MG63 (cell line): ENCODE measurements at regions not wholly inside any gene's neighbourhood (a gene's known extent, or its start where the extent isn't known, plus 50 kb on each side); places are given as distances from the start of the nearest gene placed in this dataset.

Source experiments
- DNase-seq: peaks from one replicate; pipeline ENCODE4 v3.0.0-alpha.2; 2020
- H3K27me3 ChIP-seq: fragments of 250-450 bp; sonication (Bioruptor Pico); 2 replicates; pipeline ENCODE4 v1.5.1; 2020; ENCODE audit warnings: mild to moderate bottlenecking, moderate library complexity
- H3K36me3 ChIP-seq: fragments of 250-450 bp; sonication (Bioruptor Pico); 2 replicates; pipeline ENCODE4 v1.5.1; 2020; ENCODE audit warnings: mild to moderate bottlenecking, moderate library complexity
- H3K4me3 ChIP-seq: fragments of 250-450 bp; sonication (Bioruptor Pico); 2 replicates; pipeline ENCODE4 v1.5.1; 2020; ENCODE audit warnings: mild to moderate bottlenecking, moderate library complexity
- H3K9me3 ChIP-seq: fragments of 250-450 bp; sonication (Bioruptor Pico); 2 replicates; pipeline ENCODE4 v1.5.1; 2020; ENCODE audit warnings: mild to moderate bottlenecking, moderate library complexity

GRCh38 chr11:45078236-45079074, 68.0 kb upstream of the PRDM11 start:
- no peak for DNase-seq
- Histone ChIP-seq H3K36me3 (no peaks in the 10 kb centered on the region), H3K27me3 (peaks cover 2% of the 10 kb centered on the region; the same call in 1 of the 2 replicates), H3K4me3 (no peak overlapping the region), H3K9me3 (no peaks in the 10 kb centered on the region)

GRCh38 chr11:45079075-45079444, 67.4 kb upstream of the PRDM11 start:
- Histone ChIP-seq H3K36me3 (no peaks in the 10 kb centered on the region), H3K4me3 (no peak overlapping the region), H3K9me3 (no peaks in the 10 kb centered on the region), H3K27me3 (peaks cover 2% of the 10 kb centered on the region; the same call in 1 of the 2 replicates)
- DNase-seq, result no peak

- Histone ChIP-seq H3K9me3 (no peaks in the 10 kb centered on the region), H3K4me3 (no peak overlapping the region), H3K36me3 (no peaks in the 10 kb centered on the region), H3K27me3 (peaks cover 2% of the 10 kb centered on the region; the same call in 1 of the 2 replicates)
- DNase-seq, result no peak
Measured at GRCh38 chr11:45079567-45079942, 66.9 kb upstream of the PRDM11 start.

- DNase-seq, result no peak
- no peaks in the 10 kb centered on the region for H3K9me3 ChIP-seq
Measured at GRCh38 chr11:45079943-45080719, 66.3 kb upstream of the PRDM11 start.

GRCh38 chr11:45082744-45083543, 63.5 kb upstream of the PRDM11 start:
- no peaks in the 10 kb centered on the region for H3K9me3 ChIP-seq
- no peak overlapping the region for H3K4me3 ChIP-seq
- no peaks in the 10 kb centered on the region for H3K27me3 ChIP-seq
- H3K36me3 ChIP-seq, result no peaks in the 10 kb centered on the region
- DNase-seq, result no peak

More at GRCh38 chr11:45079943-45080719, 66.3 kb upstream of the PRDM11 start:
- Histone ChIP-seq H3K36me3 (no peaks in the 10 kb centered on the region), H3K4me3 (no peak overlapping the region), H3K27me3 (peaks cover 2% of the 10 kb centered on the region; the same call in 1 of the 2 replicates)

GRCh38 chr11:45083544-45084087, 62.8 kb upstream of the PRDM11 start:
- H3K9me3 ChIP-seq, result no peaks in the 10 kb centered on the region
- no peaks in the 10 kb centered on the region for H3K36me3 ChIP-seq
- no peak for DNase-seq
- H3K27me3 ChIP-seq, result no peaks in the 10 kb centered on the region
- no peak overlapping the region for H3K4me3 ChIP-seq

GRCh38 chr11:45085646-45086501, 60.6 kb upstream of the PRDM11 start:
- no peaks in the 10 kb centered on the region for H3K36me3 ChIP-seq
- H3K4me3 ChIP-seq, result no peak overlapping the region
- H3K9me3 ChIP-seq, result no peaks in the 10 kb centered on the region
- no peaks in the 10 kb centered on the region for H3K27me3 ChIP-seq
- DNase-seq, result no peak

GRCh38 chr11:45086526-45086925, 59.9 kb upstream of the PRDM11 start:
- no peak overlapping the region for H3K4me3 ChIP-seq
- H3K27me3 ChIP-seq, result no peaks in the 10 kb centered on the region
- DNase-seq, result no peak
- no peaks in the 10 kb centered on the region for H3K36me3 ChIP-seq
- H3K9me3 ChIP-seq, result no peaks in the 10 kb centered on the region

GRCh38 chr11:45087086-45087899, 59.1 kb upstream of the PRDM11 start:
- no peaks in the 10 kb centered on the region for H3K36me3 ChIP-seq
- H3K4me3 ChIP-seq, result no peak overlapping the region
- no peaks in the 10 kb centered on the region for H3K9me3 ChIP-seq
- DNase-seq, result peak; percentile 45
- no peaks in the 10 kb centered on the region for H3K27me3 ChIP-seq

- no peak for DNase-seq
- H3K36me3 ChIP-seq, result no peaks in the 10 kb centered on the region
- no peaks in the 10 kb centered on the region for H3K27me3 ChIP-seq
- no peak overlapping the region for H3K4me3 ChIP-seq
- H3K9me3 ChIP-seq, result no peaks in the 10 kb centered on the region
Measured at GRCh38 chr11:45087900-45088160, 58.6 kb upstream of the PRDM11 start.

- peak; percentile 98 for DNase-seq
- Histone ChIP-seq H3K36me3 (no peaks in the 10 kb centered on the region), H3K4me3 (no peak overlapping the region)
Measured at GRCh38 chr11:45089251-45089650, 57.2 kb upstream of the PRDM11 start.

GRCh38 chr11:45089676-45090499, 56.6 kb upstream of the PRDM11 start:
- H3K36me3 ChIP-seq, result no peaks in the 10 kb centered on the region
- no peaks in the 10 kb centered on the region for H3K27me3 ChIP-seq
- H3K4me3 ChIP-seq, result no peak overlapping the region
- peak; percentile 56 for DNase-seq
- H3K9me3 ChIP-seq, result no peaks in the 10 kb centered on the region

More at GRCh38 chr11:45089251-45089650, 57.2 kb upstream of the PRDM11 start:
- Histone ChIP-seq H3K27me3 (no peaks in the 10 kb centered on the region), H3K9me3 (no peaks in the 10 kb centered on the region)

- DNase-seq, result no peak
- Histone ChIP-seq H3K36me3 (no peaks in the 10 kb centered on the region), H3K27me3 (no peaks in the 10 kb centered on the region), H3K4me3 (no peak overlapping the region), H3K9me3 (no peaks in the 10 kb centered on the region)
Measured at GRCh38 chr11:45090607-45091006, 55.8 kb upstream of the PRDM11 start.

GRCh38 chr11:45091563-45092403, 54.7 kb upstream of the PRDM11 start:
- Histone ChIP-seq H3K4me3 (no peak overlapping the region), H3K27me3 (no peaks in the 10 kb centered on the region), H3K36me3 (no peaks in the 10 kb centered on the region), H3K9me3 (no peaks in the 10 kb centered on the region)
- peak; percentile 26 for DNase-seq
